22Rv1 (cell line): ENCODE measurements at regions not wholly inside any gene's neighbourhood (a gene's known extent, or its start where the extent isn't known, plus 50 kb on each side); places are given as distances from the start of the nearest gene placed in this dataset.

ENCODE experiments used
- H3K27ac ChIP-seq: fragments of 450-650 bp; 2 replicates; pipeline ENCODE4 v1.5.1; 2017
- ZFX ChIP-seq: fragments of 450-650 bp; IDR thresholded peaks from 2 replicates; pipeline ENCODE4 v1.6.1; 2017; ENCODE audit warnings: antibody characterized with exemption, borderline replicate concordance
- TF ChIP-seq, protein P1 (sequence below): fragments of 450-650 bp; IDR thresholded peaks from 2 replicates; pipeline ENCODE4 v1.5.1; 2017; ENCODE audit warnings: mild to moderate bottlenecking

DNA sequence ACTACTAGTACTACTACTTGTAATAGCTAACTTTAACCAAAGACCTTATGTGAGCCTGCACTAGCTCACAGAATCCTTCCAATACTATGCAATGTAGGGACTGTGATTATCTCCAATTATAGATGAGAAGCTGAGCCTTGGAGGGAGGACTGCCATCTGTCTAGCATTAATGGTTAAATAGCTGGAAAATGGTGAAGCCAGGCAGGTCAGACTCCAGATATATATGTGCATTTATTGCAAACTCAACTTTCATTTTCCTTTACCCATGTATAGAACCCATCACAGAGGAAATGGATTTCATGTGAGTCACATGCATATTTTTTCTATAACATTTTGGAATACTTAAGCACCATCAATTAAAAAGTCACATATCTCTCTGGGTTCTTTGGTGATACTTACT is 229.9 kb downstream of the BCAS1 start:
- no peak overlapping the region for H3K27ac ChIP-seq
- TF ChIP-seq ZFX = no peak
- TF ChIP-seq, protein P1, sequence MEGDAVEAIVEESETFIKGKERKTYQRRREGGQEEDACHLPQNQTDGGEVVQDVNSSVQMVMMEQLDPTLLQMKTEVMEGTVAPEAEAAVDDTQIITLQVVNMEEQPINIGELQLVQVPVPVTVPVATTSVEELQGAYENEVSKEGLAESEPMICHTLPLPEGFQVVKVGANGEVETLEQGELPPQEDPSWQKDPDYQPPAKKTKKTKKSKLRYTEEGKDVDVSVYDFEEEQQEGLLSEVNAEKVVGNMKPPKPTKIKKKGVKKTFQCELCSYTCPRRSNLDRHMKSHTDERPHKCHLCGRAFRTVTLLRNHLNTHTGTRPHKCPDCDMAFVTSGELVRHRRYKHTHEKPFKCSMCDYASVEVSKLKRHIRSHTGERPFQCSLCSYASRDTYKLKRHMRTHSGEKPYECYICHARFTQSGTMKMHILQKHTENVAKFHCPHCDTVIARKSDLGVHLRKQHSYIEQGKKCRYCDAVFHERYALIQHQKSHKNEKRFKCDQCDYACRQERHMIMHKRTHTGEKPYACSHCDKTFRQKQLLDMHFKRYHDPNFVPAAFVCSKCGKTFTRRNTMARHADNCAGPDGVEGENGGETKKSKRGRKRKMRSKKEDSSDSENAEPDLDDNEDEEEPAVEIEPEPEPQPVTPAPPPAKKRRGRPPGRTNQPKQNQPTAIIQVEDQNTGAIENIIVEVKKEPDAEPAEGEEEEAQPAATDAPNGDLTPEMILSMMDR = no peak

DNA sequence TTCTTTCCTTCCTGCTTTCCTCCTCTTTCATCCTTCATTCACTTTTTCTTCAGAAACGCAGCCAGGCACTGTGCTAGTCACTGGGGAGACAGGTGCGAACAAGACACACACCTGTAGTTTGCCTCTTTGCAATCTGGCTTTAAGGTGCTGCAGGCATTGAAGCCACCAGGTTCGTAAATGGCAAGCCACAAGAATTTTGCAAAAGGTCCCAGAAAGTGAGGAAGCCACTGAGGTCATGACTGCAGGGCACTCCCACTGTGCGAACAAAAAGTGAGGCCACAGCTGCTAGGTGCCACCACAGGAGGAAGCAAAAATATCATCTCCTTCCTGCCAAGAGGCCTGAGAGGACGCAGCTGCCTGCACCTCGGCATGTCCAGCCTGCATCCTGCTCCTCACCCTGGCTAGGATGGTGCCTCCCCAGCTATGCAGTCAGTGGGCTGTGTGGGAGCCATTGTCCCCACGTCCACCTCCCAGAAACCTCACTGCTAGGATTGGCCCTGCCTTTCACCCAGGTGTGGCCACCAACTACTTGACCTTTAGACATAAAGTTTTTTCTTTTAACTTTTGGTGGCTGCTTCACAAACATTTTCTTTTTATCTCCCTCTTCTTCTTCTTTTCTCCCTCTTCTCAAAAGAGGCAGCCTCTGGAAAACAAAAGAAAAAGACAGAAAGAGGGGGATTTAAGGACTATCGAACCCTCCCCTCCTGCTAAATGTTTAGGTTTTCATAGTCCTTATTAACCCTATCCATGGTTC is 230.8 kb downstream of the BCAS1 start:
- TF ChIP-seq ZFX = no peak
- TF ChIP-seq, protein P1 = no peak
- no peak overlapping the region for H3K27ac ChIP-seq

DNA sequence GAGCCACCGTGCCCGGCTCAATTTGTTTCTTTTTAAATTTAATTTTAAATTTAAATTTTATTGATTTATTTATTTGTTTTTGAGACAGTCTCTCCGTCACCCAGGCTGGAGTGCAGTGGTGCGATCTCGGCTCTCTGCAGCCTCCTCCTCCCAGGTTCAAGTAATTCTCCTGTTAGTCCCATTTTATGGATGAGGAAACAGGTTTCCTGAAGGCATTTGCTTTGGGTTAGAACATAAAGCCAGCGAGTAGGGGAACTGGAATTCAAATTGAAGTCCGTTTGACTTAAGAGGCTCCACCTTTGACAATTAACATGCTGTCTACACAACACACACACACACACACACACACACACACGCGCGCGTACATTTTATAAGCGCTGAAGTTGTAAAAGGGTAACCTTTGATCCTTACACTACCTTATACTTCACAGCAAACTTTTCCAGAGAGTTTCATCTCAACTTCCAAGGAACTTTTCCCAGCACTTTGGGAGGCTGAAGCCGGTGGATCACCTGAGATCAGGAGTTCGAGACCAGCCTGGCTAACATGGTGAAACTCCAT is 232.0 kb downstream of the BCAS1 start:
- H3K27ac ChIP-seq = peak overlapping the region; percentile 46

DNA sequence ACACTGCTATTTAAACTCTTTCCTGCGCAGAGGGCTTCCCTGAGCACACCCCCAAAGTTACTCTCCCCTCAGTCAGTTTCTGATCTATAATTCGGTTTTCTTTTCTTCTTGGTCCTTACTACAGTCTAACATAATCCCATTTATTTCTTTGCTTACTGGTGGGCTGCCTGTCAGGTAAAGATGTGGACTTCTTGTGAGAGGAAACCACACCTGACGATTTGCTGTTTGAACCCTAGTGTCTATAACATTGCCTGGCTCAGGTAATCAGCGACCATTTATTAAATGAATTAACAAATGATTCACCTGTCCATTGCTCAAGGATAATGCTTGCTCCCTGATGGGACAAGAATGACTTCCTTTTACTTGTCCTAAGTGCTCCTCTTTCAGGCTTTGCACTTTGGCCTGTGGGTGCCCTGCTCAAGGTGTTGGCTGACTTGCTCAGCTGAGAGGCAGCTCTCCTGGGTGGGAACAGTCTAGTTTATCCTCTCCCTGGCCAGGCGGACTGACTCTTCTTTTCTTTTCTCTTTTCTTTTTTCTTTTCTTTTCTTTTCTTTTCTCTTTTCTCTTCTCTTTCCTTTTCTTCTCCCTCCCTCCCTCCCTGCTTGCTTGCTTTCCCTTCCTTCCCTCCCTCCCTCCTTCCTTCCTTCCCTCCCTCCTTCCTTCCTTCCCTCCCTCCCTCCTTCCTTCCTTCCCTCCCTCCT is 233.1 kb downstream of the BCAS1 start:
- no peak overlapping the region for H3K27ac ChIP-seq
- no peak for TF ChIP-seq ZFX
- TF ChIP-seq, protein P1 = no peak

More for the DNA sequence above, 232.0 kb downstream of the BCAS1 start:
- TF ChIP-seq ZFX = no peak

DNA sequence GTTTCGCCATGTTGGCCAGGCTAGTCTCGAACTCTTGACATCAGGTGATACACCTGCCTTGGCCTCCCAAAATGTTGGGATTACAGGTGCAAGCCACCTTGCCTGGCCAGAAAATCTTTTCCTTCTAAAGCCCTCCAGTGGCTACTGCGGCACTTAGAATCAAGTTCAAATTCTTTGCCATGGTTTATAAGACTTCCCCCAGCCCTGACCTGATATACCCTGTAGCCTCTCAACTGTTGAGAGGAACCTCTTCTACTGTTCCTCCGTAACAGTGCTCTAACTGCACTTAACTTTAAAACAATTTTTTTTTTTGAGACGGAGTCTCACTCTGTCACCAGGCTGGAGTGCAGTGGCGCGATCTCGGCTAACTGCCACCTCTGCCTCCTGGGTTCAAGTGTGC is 235.6 kb downstream of the BCAS1 start:
- no peak for TF ChIP-seq ZFX
- no peak overlapping the region for H3K27ac ChIP-seq

DNA sequence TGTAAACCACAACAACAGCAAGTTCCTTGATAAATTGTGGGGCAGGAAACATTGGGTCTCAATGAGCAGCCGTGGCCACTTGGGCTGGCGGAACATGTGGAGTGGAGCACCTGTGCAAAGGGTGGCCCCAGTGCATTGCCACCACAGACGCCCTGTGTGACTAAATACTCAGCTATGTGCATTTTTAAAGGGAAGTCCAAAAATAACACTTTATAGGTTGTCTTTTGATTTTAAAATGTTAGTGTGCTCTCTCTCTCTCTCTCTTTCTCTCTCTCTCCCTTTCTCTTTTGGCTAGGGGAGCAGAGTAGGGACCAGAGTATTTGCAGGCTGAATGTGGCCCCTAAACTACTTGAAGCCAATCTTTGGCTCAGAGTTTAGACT is 236.3 kb downstream of the BCAS1 start:
- no peak overlapping the region for H3K27ac ChIP-seq
- no peak for TF ChIP-seq ZFX
- TF ChIP-seq, protein P1 = no peak

DNA sequence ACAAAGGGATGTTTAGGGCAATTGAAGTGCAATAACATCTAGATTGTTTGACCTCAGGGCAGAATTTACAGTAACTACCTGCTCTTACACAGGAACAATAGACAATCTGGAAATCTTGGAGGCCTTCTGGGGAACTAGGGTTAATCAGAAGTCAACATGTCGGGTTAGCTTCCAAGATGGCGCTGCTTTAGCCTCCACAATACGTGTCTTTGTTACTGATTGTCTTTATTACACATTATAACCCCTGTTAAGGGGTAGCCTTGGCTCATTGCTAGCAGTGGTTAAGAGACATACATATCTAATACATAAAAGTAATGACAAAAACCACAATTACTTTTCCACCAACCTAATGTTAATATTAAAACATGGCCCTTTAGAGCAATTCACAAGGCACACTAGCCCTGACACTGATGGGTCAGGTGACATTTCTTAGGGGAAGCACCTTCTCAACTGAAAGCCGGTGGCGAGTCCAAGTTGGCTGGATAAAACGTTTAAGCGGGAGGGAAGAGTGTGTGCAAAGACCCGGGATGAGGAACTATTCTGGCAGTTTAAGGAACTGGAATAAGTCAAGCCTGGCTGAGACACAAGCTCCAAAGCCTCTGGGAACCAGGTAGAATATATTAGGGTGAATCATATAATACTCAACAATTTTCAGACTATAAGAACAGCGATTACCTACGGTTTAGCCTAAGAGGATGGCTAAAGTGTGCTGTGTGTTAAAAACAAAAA is 236.9 kb downstream of the BCAS1 start:
- TF ChIP-seq, protein P1 = no peak
- no peak for TF ChIP-seq ZFX
- no peak overlapping the region for H3K27ac ChIP-seq

DNA sequence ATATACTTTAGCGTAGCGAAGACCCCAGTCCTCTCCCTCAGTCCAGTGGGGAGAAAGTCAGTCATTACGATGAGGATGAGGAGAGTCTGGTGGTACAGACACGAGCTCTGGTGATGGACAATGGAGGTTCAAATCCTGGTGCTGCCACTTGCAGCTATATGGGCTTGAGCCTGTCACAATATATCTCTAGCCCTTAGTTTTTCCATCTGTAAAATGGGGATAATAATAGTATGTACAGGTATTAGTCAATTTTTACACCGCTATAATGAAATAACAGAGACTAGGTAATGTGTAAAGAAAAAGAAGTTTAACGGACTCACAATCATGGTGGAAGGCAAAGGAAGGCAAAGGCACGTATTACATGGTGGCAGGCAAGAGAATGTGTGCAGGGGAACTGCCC is 237.9 kb downstream of the BCAS1 start:
- TF ChIP-seq, protein P1 = no peak
- no peak for TF ChIP-seq ZFX

More for the DNA sequence above, 237.9 kb downstream of the BCAS1 start:
- H3K27ac ChIP-seq = no peak overlapping the region
